ENCODE measurements at regions not wholly inside any gene's neighbourhood (a gene's known extent, or its start where the extent isn't known, plus 50 kb on each side); places are given as distances from the start of the nearest gene placed in this dataset.

DNA sequence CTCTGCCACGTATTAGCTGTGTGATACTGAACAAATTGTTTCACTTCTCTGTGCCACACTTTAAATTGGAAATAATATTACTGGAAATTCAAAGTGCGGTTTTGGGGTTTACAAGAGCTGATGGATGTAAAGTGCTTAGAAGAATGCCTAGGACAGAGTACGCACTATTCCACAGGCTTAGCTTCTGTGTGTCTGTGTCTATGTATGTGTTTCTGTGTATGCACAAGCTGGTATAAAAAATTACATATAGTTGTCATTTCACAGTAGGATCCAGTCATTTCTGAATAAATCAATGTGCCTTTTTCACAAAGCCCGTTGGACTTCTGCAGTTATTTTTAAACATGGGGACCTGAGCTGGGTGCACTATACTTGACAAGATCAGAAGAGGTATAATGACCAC is 370.4 kb downstream of the TUSC7 start:
- no peak for DNase-seq (ENCODE audit: low read depth)

DNA sequence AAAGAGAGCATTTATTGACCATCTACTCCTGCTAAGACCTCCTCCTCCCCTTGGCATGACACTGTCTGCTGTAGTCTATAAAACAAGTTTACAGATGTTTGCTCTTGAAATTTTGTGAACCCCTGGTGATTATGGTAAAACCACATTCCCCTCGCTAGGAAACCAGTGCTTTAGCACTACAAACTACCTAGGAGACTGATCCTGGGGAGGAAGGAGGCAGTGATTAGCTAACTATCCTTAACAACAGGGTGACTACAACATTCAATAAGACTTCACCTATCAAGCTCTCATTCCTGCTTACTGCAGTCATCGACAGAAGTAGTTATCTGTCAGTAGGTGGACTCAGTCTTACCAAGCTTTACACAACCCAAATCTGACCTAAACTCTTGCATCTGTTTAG is 371.3 kb downstream of the TUSC7 start:
- DNase-seq (ENCODE audit: low read depth) = no peak

- DNase-seq (ENCODE audit: low read depth) = no peak
Observed at GRCh38 chr3:117084277-117084676, 374.7 kb downstream of the TUSC7 start.

DNA sequence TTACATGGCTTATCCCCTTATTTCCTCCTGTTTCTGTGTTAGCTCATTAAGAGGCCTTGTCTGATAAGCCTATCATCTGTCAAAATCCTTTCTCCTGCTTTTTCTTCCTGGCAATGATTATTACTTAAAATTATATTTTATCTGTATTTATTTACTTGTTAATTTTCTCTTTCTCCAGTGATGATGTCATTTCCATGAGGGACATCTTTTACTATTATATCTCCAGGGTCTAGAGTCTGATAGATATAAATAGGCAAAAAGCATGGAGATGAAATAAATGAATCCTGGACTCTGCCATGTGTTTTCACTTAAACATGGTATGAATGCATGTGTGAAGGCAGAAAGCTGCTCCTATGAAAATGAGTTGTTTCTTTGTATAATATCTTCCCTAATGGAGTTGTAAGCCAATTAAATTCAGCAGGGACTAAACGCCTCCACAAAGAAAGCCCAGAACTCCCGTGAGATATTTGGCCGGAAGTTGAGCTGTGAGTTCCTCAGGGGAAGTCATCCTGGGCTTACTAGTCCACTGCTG is 375.2 kb downstream of the TUSC7 start:
- no peak for DNase-seq (ENCODE audit: low read depth)

- no peak for DNase-seq (ENCODE audit: low read depth)
Observed at GRCh38 chr3:117091676-117092075, 382.1 kb downstream of the TUSC7 start.

DNA sequence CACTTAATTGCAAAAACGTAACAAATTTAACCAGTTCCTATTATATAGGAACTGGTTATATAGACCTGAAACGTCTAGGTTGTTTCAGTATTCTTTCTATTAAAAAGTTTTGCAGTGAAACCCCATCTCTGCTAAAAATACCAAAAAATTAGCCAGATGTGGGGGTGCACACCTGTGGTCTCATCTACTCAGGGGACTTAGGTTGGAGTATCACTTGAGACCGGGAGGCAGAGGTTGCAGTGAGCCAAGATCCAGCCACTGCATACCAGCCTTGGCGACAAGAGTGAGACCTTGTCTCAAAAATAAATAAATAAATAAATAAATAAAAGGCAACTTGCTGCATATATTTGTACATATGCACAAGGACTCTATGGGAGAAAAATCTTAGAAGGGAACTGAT is 387.0 kb downstream of the TUSC7 start:
- no peak for DNase-seq (ENCODE audit: low read depth)

DNA sequence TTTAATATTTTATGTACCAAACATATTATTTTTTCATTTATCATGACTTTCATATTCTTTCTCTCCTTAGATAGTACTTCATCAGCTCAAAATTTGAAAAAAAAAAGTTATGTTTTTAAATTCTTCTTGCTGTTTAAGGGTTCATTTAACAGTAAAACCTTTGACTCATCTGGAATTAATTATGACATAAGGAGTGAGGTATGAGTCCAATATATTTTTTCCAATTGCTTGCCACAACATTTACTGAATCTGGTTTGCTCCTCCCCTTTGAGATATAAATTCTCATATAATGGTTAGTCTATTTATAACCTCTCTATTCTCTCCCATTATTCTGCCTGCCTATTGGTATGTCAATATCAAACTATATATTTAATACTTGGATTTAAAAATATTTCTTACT is 387.8 kb downstream of the TUSC7 start:
- no peak for DNase-seq (ENCODE audit: low read depth)

GRCh38 chr3:117101697-117102096 is 392.1 kb downstream of the TUSC7 start:
- no peak for DNase-seq (ENCODE audit: low read depth)

- DNase-seq (ENCODE audit: low read depth) = no peak
Observed at GRCh38 chr3:117102426-117102825, 392.8 kb downstream of the TUSC7 start.

- DNase-seq (ENCODE audit: low read depth) = no peak
Observed at GRCh38 chr3:117103675-117104074, 394.1 kb downstream of the TUSC7 start.

DNA sequence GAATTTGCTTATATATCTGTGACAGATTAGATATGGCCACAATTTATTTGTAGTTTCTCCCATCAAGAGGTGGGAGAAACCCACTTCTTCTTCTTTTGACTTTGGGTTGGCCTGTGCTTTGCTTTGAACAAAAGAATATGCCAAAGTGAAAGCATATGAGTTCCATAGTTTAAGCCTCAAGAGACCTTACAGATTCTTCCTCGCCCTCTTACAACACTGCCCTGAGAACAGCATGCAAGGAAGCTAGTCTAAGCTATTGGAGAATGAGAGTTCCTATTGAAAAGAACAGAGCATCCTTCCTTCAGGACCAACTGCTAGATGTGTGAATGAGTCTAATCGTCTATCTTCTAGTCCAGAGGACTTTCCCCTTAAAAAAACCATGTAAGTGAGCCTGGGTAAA is 394.8 kb downstream of the TUSC7 start:
- DNase-seq (ENCODE audit: low read depth) = no peak

DNA sequence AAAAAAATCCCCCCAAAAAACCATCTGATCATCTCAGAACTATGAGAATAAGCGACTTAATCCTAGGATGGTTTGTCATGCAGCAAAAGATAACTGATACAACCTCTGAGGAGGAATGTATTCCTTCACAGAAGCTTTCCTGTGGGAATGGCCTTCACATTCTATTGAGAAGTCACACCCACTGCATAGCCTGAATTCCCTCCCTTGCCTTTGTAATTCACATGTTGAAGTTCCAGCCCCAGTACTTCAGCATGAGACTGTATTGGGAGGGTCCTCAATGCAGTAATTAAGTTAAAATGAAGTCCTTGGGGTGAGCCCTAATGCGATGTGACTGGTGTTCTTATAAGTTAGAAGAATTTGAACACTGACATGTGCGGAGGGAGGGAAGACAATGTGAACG is 395.2 kb downstream of the TUSC7 start:
- no peak for DNase-seq (ENCODE audit: low read depth)

- DNase-seq (ENCODE audit: low read depth) = peak; percentile 7
Observed at GRCh38 chr3:117105686-117106085, 396.1 kb downstream of the TUSC7 start.

- DNase-seq (ENCODE audit: low read depth) = no peak
Observed at GRCh38 chr3:117106396-117106795, 396.8 kb downstream of the TUSC7 start.

DNA sequence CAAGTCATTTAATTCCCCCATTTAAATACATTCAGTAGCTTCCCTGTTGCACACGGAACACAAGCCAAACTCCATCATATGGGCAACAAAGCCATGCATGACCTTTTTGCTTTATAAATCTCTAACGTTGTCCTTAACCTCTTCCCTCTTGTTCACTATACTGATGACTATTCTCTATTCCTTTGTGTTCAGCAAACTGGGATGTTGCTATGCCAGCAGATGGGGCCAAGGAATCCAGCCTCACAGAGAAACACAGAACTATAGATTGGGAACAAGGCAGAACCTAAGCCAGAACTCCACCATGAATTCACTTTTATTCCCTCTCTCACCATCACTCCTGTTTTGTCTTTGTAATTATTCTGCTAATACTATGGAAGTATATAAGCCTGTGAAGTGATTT is 398.4 kb downstream of the TUSC7 start:
- DNase-seq (ENCODE audit: low read depth) = no peak

GRCh38 chr3:117109178-117109577 is 399.6 kb downstream of the TUSC7 start:
- DNase-seq (ENCODE audit: low read depth) = no peak

- no peak for DNase-seq (ENCODE audit: low read depth)
Observed at GRCh38 chr3:117114517-117115265, 405.1 kb downstream of the TUSC7 start.

- no peak for DNase-seq (ENCODE audit: low read depth)
Observed at GRCh38 chr3:117117188-117117936, 407.8 kb downstream of the TUSC7 start.

- no peak for DNase-seq (ENCODE audit: low read depth)
Observed at GRCh38 chr3:117118604-117119003, 409.0 kb downstream of the TUSC7 start.

- no peak for DNase-seq (ENCODE audit: low read depth)
Observed at GRCh38 chr3:117120014-117120413, 410.4 kb downstream of the TUSC7 start.

GRCh38 chr3:117122609-117123008 is 413.0 kb downstream of the TUSC7 start:
- DNase-seq (ENCODE audit: low read depth) = no peak

DNA sequence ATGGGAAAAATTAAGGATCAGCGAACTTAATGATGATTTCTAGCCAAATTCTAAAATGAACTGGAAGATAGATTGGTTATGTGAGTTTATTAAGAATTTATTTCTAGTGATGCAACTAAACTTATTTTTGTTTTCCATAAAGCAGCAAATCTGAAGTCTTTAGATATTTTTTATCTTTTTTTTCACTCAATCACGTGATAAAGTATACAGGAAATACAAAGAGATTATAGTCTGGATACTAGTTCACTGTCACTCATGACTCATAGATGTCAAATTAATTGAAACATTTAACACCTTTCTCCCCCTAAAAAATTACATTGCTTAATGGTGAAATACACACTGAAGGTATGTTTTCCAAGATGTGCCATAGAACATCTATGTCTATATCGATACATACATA is 416.9 kb downstream of the TUSC7 start:
- no peak for DNase-seq (ENCODE audit: low read depth)

DNA sequence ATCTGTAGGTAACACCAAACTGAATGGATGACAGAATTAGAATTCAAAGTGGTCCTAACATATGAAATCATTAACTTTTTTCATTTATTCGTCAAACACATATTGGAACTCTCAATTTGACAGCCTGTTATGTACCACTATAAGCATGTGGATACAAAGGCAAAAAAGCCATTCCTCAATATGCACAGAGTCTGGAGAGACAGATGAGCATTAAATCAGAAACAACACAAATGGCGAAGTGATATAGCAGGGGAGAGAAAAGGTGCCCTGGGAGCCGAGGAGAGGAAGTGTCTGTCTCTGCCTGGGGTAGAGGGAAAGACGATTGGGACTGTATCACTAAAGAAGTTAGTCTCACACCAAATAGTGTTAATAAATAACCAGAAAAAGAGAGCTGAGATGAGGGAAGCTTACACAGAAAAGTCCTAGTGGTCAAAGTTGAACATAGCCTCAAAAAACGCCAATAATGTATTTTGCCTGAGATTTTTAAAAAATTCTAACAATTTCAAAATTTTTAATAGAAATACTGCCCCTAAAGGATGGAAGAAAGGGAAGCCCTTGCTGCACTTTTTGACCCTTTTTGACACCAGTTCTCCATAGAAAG is 417.5 kb downstream of the TUSC7 start:
- DNase-seq (ENCODE audit: low read depth) = no peak
